ENCODE measurements at regions not wholly inside any gene's neighbourhood (a gene's known extent, or its start where the extent isn't known, plus 50 kb on each side); places are given as distances from the start of the nearest gene placed in this dataset.
A peak's percentile ranks its signal among the peaks of the same experiment; 100 is the strongest.

- TF ChIP-seq SRF (IDR thresholded peaks at IDR 0.05; ENCODE audit: low read depth, low read length) (no peak), TBP (IDR thresholded peaks at IDR 0.05; ENCODE audit: low read depth, low read length) (no peak), TCF12 (IDR thresholded peaks at IDR 0.05; ENCODE audit: low read depth, low read length) (no peak), RXRA (IDR thresholded peaks at IDR 0.05; ENCODE audit: insufficient read depth, low read depth, low read length) (no peak)
- H4K8ac ChIP-seq (ENCODE audit: extremely low read depth, insufficient read depth, low read length): no peak overlapping the region
- peak overlapping the region; percentile 41; the same call in 1 of the 2 replicates for H2BK5ac ChIP-seq (ENCODE audit: low read depth, low read length)
- H3K27me3 ChIP-seq (replicated peaks in 1 of 4; ENCODE audit: control insufficient read depth in 3 of 4, extremely low read depth in 1 of 4, insufficient read depth in 3 of 4, low read length in 3 of 4): no peaks in the 10 kb centered on the region
- POLR2A ChIA-PET (ENCODE audit: partially characterized antibody): no interaction called here
- H3K4me3 ChIP-seq (ENCODE audit: extremely low read depth in 1 of 4, insufficient read depth in 2 of 4, low read depth in 3 of 4, low read length in 4 of 4): no peak overlapping the region
- H2BK12ac ChIP-seq (ENCODE audit: low read depth, low read length): peak overlapping the region; percentile 90; the same call in 1 of the 2 replicates
- H2AFZ ChIP-seq (ENCODE audit: low read length): peak overlapping the region; percentile 100
- peak overlapping the region; percentile 5; the same call in 1 of the 2 replicates for H2BK20ac ChIP-seq (ENCODE audit: low read length)
- no peak for FAIRE-seq
- 0 out of 4 replicates have a peak overlapping the region, but pooled peaks of 1 of the 2 experiments have one; percentile 20 for H3K4me2 ChIP-seq (ENCODE audit: insufficient read depth in 1 of 2, low read depth in 2 of 2, low read length in 2 of 2)
- H3K27ac ChIP-seq (ENCODE audit: low read depth, low read length): no peak overlapping the region
- H4K91ac ChIP-seq (replicated peaks; ENCODE audit: insufficient read length, low read length): no peak overlapping the region
- no peak overlapping the region for H3K23ac ChIP-seq (ENCODE audit: insufficient read length)
- no peaks in the 10 kb centered on the region for H3K79me2 ChIP-seq (ENCODE audit: control insufficient read depth in 1 of 2, insufficient read depth in 2 of 2, low read length in 2 of 2)
- H3K4me1 ChIP-seq (replicated peaks in 1 of 4; ENCODE audit: control insufficient read depth in 3 of 4, insufficient read depth in 4 of 4, low read length in 3 of 4): peaks cover 0 to 5% (median 2%) of the 10 kb centered on the region in 4 experiments; a peak in 3 of 7 replicates
- no peak overlapping the region for H3K4ac ChIP-seq (replicated peaks; ENCODE audit: insufficient read length, low read depth, low read length)
- H3K79me1 ChIP-seq (ENCODE audit: low read depth, low read length): no peaks in the 10 kb centered on the region
- no peak overlapping the region for H3K56ac ChIP-seq (replicated peaks; ENCODE audit: insufficient read length, low read depth, low read length)
- WGBS, 2 experiments (ENCODE audit: extremely low coverage in 1 of 2, insufficient coverage in 1 of 2, insufficient read length in 1 of 2, insufficient replicate concordance in 2 of 2, low coverage in 1 of 2, low lambda C conversion rate in 2 of 2, missing lambda C conversion rate in 1 of 2): 85% methylated on average over 15 of the region's 15 CpGs; no CpG with 5 or more reads in 1 of the 2 experiments
- H3K9me3 ChIP-seq (ENCODE audit: insufficient read depth in 2 of 2, low read depth in 1 of 2, low read length in 1 of 2): peaks cover 4% of the 10 kb centered on the region in 2 experiments; a peak in 3 of 4 replicates
- no peak overlapping the region for H2AK5ac ChIP-seq (ENCODE audit: low read depth, low read length)
- H2BK120ac ChIP-seq (replicated peaks; ENCODE audit: low read depth, low read length): no peak overlapping the region
- no peak overlapping the region for H4K5ac ChIP-seq (ENCODE audit: insufficient read length, low read depth, low read length)
- no peaks in the 10 kb centered on the region for H3K36me3 ChIP-seq (ENCODE audit: control insufficient read depth in 2 of 4, insufficient read depth in 4 of 4, low read length in 3 of 4)
- H2BK15ac ChIP-seq (ENCODE audit: low read length): peak overlapping the region; percentile 66; the same call in 1 of the 2 replicates
- no peak overlapping the region for H3K14ac ChIP-seq (ENCODE audit: insufficient read length)
- no peak overlapping the region; a peak in 1 of 7 replicates for H3K9ac ChIP-seq (replicated peaks in 1 of 4; ENCODE audit: extremely low read depth in 1 of 4, low read depth in 3 of 4, low read length in 3 of 4)
- peak overlapping the region; percentile 52 for H3K18ac ChIP-seq (ENCODE audit: extremely low read depth, low read length)
- H3K23me2 ChIP-seq (ENCODE audit: low read depth, low read length): no peaks in the 10 kb centered on the region
- no peaks in the 10 kb centered on the region for H4K20me1 ChIP-seq (replicated peaks in 1 of 2; ENCODE audit: control insufficient read depth in 1 of 2, insufficient read depth in 2 of 2, low read length in 2 of 2)
- CTCF ChIA-PET (ENCODE audit: partially characterized antibody): no interaction called here
- DNase-seq (ENCODE audit: low read depth in 1 of 2, low spot score in 2 of 2): no peak
These were observed 113.9 kb upstream of the SORBS2 start for GRCh38 chr4:185925910-185926360.

Data from H1 (cell line).